ENCODE measurements at regions not wholly inside any gene's neighbourhood (a gene's known extent, or its start where the extent isn't known, plus 50 kb on each side); places are given as distances from the start of the nearest gene placed in this dataset.

GRCh38 chr3:157700405-157700804, 197.2 kb upstream of the VEPH1 start:
- TF ChIP-seq POLR2A (IDR thresholded peaks at IDR 0.05): no peak
- TF ChIP-seq CTCF (IDR thresholded peaks at IDR 0.05): no peak
- Histone ChIP-seq H3K4me3 (no peak overlapping the region), H3K27ac (no peak overlapping the region), H3K27me3 (peaks cover 0 to 3% (median 0%) of the 10 kb centered on the region in 9 donors), H3K36me3 (no peaks in the 10 kb centered on the region), H3K4me1 (no peaks in the 10 kb centered on the region), H3K9me3 (peaks cover 0 to 7% (median 0%) of the 10 kb centered on the region in 12 donors)
- DNase-seq: no peak
- intact Hi-C loops (cut with DNase I): no loop called here
- WGBS, 4 donors: 68 to 76% (median 69%) methylated on average over 3 of the region's 3 CpGs
- no peak for ATAC-seq

GRCh38 chr3:157695586-157695985, 192.4 kb upstream of the VEPH1 start:
- ATAC-seq: no peak

GRCh38 chr3:157695103-157695502, 191.9 kb upstream of the VEPH1 start:
- Histone ChIP-seq H3K4me3 (no peak overlapping the region), H3K36me3 (no peaks in the 10 kb centered on the region), H3K9me3 (peaks cover 0 to 8% (median 0%) of the 10 kb centered on the region in 12 donors), H3K4me1 (no peaks in the 10 kb centered on the region), H3K27me3 (peaks cover 0 to 1% (median 0%) of the 10 kb centered on the region in 9 donors), H3K27ac (no peak overlapping the region)
- TF ChIP-seq POLR2A (IDR thresholded peaks at IDR 0.05): no peak
- DNase-seq: no peak
- no peak for ATAC-seq
- 48 to 64% (median 59%) methylated on average over 2 of the region's 2 CpGs for WGBS, 4 donors
- intact Hi-C loops (cut with DNase I): no loop called here

More at GRCh38 chr3:157695586-157695985, 192.4 kb upstream of the VEPH1 start:
- intact Hi-C loops (cut with DNase I): no loop called here
- H3K4me1 ChIP-seq: no peaks in the 10 kb centered on the region
- no peak overlapping the region for H3K27ac ChIP-seq
- H3K27me3 ChIP-seq: peaks cover 0 to 3% (median 0%) of the 10 kb centered on the region in 9 donors
- no peak for TF ChIP-seq CTCF (IDR thresholded peaks at IDR 0.05)
- no peak for TF ChIP-seq POLR2A (IDR thresholded peaks at IDR 0.05)
- no peaks in the 10 kb centered on the region for H3K36me3 ChIP-seq
- DNase-seq: no peak
- no peak overlapping the region for H3K4me3 ChIP-seq
- H3K9me3 ChIP-seq: peaks cover 0 to 8% (median 0%) of the 10 kb centered on the region in 12 donors

- Histone ChIP-seq H3K27ac (no peak overlapping the region), H3K4me3 (no peak overlapping the region), H3K4me1 (no peaks in the 10 kb centered on the region), H3K27me3 (no peaks in the 10 kb centered on the region), H3K9me3 (peaks cover 0 to 8% (median 0%) of the 10 kb centered on the region in 12 donors), H3K36me3 (no peaks in the 10 kb centered on the region)
- TF ChIP-seq CTCF (IDR thresholded peaks at IDR 0.05) (no peak), POLR2A (IDR thresholded peaks at IDR 0.05) (no peak)
- DNase-seq (no peak), ATAC-seq (no peak)
- intact Hi-C loops (cut with DNase I): no loop called here
- WGBS, 4 donors: 71 to 83% (median 80%) methylated on average over 1 of the region's 1 CpG
Observed at GRCh38 chr3:157693762-157694161, 190.5 kb upstream of the VEPH1 start.

GRCh38 chr3:157692468-157692867, 189.3 kb upstream of the VEPH1 start:
- Histone ChIP-seq H3K27me3 (no peaks in the 10 kb centered on the region), H3K9me3 (peaks cover 0 to 13% (median 0%) of the 10 kb centered on the region in 12 donors), H3K4me1 (no peaks in the 10 kb centered on the region), H3K36me3 (no peaks in the 10 kb centered on the region), H3K4me3 (no peak overlapping the region), H3K27ac (no peak overlapping the region)
- intact Hi-C loops (cut with DNase I): no loop called here
- no peak for DNase-seq
- no peak for TF ChIP-seq POLR2A (IDR thresholded peaks at IDR 0.05)
- TF ChIP-seq CTCF (IDR thresholded peaks at IDR 0.05): no peak
- no peak for ATAC-seq
- WGBS, 4 donors: 74 to 86% (median 78%) methylated on average over 1 of the region's 1 CpG
